LHCN-M2 (cell line): ENCODE measurements at regions not wholly inside any gene's neighbourhood (a gene's known extent, or its start where the extent isn't known, plus 50 kb on each side); places are given as distances from the start of the nearest gene placed in this dataset.
A peak's percentile ranks its signal among the peaks of the same experiment; 100 is the strongest.

Experiments used
- DNase-seq: peaks from one replicate; pipeline ENCODE4 v3.0.0-alpha.2; 2012; ENCODE audit warnings: low read depth

DNA sequence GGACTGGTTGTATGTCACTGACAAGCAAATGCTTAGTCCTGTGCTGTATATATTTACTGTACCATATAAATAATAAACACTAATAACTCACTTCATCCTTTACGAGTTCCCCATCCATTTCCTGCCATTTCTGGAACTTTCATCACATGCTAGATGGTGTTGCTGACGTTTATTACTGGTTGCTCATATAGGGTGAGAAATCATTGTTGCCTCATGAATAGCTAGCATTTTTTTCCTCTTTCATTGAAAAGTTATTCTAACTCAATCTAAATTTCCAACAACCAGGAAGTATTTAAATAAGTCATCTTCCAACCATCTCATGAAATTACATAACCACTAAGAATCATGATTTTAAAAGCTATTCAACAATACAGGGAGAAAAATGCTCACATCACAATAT lies 88.6 kb upstream of the RCN1 start:
- DNase-seq = no peak

DNA sequence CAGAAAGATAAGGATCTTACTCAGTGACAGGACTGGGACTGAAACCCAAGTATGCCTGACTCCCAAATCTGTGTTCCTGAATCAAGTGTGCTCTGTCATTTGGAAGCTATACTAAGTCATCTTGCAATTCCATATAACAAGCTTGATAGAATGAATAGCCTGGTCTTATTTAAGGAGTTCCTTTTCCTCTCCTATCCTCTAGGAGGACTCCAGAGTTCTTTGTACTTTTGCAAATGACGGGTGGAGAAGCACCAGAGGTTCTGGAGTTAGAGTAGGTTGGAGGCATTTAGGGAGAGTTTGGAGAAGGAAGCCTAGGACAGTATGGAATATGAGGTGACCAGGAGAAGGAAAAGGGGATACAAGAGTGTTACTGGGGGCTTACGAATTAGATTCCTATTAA lies 92.9 kb upstream of the RCN1 start:
- no peak for DNase-seq

DNA sequence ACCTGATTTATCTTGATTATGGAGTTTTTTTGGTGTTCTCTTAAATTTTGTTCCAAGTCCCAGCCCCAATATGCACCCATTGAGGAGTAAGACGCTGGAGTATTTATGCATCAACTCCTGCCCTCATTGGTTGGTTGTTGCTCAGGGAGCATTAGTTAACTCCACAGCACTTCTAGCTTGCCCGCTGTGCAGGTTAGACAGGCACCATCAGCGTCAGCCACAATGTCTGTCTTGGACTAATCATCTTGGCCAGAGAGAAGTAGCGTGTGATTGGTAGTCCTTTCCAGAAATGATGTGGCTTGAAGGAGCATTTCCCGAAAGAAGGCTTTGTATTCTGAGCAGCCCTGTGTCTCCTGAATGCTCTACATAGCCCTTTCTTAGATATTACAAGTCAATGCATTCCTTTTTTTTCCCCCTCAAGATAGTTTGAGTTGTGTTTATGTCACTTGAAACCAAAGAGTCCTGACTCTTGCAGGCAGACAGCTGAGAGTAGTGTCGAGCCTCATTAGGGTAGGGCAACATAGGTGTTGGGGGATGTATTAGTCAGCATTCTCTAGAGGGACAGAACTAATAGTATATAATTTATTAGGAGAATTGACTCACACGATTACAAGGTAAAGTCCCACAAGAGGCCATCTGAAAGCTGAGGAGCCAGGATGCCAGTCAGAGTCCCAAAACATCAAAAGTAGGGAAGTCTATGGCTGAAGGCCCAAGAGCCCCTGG lies 94.6 kb upstream of the RCN1 start:
- no peak for DNase-seq

DNA sequence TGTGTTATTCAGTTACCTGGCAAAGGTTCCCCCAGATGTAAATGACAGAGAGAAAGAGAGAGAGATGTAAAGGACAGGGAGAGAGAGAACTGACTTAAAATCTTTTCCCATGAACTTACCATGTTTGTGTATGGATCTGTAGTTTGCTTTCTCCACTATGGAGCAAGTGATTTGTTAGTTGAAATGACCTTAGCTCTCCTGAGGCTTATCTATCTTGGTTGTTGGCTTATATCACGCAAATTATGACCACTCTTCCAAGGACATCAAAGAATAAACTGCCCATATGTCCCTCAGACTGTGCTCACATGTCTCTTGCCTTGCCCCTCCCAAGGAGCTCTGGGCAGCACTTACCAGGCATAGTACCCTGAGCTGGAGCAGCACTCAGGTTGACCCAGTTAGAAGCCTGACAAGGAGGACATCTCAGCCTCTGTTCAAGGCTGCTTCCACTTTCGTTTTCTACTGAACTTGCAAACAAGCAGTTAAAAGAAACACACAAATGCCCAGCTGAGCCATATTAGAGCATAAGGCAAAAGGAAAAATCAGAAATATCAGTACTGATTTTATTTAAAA lies 95.3 kb upstream of the RCN1 start:
- peak; percentile 28 for DNase-seq

DNA sequence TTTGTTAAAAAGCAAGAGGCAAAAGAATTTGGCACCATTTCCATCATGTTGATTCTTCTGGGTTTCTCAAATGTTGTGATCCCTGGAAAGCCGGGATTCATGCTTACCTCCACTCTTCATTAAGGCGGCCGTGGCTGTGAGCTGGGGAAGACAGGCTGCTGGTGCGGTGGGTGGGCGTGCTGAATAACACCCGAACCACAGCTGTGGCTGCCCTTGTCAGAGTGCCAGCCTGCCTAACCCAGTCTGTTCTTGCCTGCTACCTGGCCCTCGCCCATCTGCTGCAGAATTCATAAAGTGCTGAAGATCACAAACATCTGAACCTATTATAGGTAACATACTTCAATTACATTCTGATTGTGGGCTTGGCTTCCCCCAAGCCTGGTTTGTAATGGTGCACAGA lies 95.8 kb upstream of the RCN1 start:
- no peak for DNase-seq

DNA sequence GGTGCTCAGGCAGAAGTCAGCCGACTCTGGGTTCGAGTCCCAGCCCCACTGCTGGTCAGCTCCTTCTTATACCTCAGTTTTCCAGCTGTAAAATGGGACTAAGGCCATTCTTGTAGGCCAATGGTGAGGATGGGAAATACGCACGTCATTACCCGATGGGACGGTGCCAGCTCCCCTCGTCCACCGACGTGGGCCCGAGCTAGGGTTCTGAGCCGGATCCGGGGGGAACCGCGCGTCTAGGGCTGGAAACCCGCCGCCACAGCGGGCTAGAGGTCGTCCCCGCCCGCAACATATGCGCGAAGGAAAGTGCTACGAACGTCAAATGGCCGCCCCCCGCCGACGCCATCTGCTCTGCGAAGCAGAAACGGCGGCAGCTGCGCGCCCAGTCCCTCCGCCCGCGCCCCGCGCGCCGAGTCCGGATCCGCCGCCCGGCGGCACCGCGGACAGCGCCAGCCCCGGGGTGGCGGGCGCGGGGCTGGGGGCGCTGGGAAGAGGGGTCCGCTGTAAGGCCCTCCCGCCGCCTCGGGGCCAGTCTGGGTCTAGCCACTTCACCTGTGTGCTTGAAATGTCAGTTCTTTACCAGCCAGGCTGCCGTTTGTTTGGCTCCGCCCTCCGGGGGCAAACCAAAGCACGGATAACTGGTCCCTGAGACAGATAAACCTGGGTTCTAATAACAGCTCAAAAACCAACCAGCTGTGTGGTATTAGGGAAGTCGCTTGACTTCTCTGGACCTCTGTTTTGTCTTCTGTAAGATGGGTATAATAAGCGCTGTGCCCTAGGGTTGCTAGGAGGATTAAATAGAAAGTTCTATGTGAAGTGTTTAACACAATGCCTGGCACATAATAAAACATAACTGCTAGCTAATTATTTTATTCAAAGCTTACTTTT lies 103.5 kb upstream of the RCN1 start:
- no peak for DNase-seq

DNA sequence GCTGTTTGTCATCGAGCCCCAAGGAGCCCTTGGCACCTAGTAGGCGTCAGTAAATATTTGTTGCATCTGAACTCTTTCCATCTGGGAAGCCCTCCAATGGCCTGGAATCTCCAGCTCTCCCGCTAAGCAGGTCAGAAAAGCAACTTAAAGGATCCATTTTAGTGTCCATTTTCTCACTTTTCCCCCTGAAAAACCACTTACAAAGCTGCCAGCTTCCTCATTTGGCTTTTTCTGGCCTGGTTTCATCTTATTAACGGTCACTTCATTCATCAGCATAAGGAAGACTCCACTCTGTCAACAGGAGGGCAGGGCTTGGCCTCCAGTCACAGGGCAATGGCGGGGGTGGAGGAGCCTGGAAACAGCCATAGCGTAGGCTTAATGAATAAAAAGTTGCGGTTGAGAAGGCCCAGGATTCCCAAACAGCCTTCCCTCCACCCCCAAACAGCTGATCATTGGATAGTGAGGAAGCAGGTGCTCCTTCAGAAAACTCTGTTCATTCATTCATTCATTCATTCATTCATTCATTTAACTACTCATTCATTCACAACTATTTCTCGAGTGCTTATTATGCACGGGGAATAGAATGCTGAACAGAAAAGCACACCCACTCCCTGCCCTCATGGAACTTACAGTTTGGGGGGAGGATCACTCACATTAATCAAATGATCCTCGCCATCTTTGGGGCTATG lies 104.5 kb upstream of the RCN1 start:
- no peak for DNase-seq

DNA sequence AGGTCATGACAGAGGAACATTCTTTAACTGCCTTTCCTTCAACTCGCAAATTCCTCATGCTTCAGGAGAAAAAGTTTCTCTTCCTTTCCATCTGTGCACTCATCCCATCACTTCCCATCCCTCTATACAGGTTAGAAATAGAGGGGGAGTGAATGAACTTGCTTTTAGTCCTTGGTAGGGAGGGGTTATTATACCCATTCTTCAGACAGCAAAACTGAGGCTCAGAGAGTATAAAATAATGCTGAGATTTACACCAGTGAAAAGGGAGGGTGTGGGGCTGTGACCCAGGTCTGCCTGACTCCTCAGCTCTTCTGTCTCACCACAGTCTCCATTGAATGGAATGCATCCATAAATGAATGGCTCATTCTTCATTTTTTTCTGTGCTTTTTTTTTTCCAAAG lies 109.4 kb upstream of the RCN1 start:
- no peak for DNase-seq

DNA sequence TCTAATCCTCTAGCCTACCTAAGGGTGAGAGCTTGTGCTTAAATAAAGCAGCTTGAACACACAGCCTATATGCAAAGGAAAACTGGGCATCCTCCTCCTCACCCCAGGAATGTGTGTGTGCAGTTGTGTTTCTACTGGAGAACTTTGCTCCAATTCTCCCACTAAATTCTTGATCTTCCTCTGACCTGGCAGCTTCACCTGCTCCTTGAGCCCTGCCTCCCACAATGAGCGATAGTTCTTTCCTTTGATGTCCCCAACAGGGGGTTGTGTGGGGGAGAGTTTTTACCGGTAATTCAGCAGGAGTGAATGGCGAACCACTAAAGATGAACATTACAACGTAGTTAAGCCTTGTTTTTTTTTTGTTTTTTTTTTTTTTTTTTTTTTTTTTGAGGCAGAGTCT lies 113.5 kb upstream of the RCN1 start:
- DNase-seq = no peak

DNA sequence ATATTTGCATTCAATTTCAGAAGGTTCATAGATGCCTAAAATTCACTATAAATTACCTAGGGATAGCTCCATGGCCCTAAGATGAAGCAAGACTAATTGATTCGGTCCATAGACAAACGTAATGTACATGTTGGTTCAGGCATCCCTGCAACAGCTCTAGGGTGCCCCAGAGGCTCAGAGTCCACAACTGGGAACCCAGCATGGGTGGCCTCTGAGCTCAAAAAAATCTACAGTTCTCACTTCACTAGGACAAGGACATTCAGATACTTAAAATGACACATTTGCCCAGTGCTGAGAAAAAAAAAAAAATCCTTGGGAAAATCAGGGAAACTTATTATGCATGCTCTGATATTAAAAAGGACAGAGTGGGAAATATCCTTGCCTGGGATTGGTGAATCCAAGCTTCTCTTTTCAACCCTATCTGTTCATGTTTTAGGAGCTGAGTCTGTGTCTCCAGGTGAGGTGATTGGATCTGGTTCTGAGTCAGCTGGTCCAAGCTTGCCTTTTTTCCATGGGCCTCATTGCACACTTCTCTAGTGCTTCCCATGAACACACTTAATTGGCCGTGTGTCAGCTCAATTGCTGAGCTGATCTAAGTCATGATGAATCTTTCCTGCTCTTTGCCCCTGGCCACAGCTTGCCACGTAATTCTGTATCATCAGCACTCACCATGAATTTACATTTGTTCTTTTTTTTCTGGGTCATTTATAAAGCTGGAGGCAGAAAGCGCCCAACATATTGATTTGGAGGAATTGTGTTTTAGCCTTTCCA lies 116.3 kb upstream of the RCN1 start:
- DNase-seq = peak; percentile 90

DNA sequence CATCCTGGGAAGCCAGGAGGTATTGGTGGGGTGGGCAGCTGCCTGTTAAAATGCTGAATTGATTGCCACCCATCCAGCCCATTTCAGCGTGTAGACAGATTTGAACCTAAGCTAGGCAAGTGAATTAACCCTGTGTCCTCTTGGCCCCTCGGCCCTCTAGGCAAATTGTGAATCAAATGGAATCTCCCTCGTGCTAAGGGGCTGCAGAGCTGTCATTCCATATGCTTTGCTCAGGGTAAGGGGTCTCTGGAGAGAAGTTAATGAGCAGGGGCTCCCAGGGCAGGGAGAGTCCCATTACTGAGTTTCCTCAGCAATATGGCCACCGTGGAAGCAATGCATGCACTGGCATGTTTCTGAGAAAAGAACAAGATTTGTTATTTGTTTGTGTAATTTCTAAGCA lies 117.7 kb upstream of the RCN1 start:
- DNase-seq = no peak

DNA sequence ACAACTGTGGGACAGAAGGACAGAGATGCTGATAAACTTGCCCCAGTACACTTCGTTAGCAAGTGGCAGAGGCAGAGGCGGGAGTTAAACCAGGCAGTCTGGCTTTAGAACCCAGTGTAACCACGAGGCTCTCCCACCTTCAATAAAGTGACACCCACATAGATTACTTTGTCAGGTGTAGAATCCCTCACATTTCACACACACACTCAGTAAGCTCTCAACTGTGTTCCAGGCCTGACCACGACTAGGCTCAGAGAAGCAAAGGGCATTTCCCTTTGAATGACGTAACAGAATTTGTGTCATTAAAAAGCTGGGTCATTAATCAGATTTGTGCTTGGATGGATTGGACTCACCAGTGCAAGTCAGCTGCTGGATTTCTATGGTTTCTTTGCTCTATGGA lies 118.3 kb upstream of the RCN1 start:
- peak; percentile 10 for DNase-seq

DNA sequence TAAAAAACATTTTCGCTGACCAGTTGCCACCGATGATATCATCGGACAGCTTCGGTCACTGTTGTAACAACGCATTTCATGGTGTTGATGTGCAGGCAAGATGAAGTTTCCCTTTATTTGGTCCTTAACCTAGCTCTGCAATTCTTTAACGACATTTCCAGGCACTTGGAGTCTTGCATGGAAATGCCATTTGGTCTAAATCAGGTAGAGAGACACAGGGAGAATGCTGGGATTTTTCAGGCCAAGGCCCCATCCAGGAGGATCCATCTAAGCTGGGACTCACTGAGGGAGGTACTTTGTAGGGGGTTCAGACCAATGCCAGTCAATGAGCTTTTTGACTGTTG lies 121.5 kb upstream of the RCN1 start:
- no peak for DNase-seq

DNA sequence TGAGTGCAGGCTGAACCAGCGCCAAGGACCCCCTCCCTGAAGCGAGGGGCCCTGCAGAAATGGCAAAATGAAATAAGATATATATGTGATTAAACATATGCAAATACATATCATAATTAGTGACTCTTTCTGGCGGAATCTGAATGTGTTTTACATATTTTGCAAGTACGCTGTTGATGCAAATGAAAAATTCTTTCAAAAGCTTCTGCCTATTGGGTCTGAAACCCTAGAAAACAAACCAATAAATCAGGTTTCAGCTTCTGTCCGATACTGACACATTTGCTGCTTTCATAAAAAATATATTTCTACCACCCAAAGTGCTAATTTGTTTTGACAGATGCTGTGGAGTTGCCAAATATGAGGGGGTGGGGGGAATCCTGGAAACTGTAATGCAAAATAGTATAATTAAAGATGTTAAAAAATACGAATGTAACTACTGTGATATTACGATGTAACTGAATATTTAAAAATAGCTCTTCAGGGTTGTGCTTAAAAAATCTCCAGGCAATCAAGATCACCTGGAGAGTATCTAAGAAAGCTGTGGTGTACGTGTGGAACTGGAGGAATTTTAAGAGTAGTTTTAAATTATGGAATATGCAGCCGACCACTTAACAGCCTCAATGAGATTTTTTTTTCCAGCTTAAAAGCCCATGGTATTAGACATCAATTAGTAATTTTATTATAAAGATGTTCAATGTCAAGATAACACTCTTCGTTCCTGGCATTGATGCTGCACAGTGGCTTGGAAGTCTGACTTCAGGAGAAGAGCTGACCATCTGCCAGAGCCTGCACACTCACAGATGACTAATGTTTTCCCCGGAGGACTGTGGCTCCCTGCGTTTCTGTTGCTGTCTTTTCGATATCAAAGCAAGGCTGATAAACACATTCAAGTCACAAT lies 122.2 kb upstream of the RCN1 start:
- peak; percentile 90 for DNase-seq

DNA sequence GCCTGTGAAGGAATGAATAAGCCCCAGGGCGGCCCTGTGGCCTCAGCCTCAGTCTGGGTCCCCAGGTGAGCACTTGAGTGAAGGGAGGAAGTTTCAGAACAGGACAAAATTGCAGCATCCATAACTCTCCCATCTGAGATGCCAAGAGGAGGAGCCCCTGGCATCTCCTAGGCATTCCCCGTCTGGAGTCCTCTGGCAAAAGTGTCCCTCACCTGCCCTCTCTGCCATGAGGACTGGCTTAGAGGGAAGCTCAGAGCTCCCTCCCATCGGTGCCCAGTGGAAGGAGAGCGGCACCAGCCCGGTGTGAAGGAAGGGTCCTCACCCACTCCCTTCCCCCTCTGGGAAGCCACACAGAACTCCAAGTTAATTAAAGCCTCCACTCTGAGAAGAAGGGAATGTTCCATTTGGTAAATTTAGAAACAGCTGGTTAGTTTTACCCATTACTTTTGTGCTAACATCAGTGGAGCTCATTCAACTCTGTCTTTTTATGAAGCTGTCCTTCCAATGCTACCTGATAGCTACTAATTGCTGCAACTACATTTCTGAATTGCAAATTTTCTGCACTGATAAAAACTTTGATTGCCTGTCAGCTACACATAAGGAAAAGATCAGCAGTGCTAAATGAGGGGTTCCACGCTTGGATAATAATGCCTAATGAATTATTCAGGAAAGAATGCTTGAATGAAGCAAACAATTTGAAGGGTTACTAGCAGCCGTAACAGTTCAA lies 123.3 kb upstream of the RCN1 start:
- no peak for DNase-seq

DNA sequence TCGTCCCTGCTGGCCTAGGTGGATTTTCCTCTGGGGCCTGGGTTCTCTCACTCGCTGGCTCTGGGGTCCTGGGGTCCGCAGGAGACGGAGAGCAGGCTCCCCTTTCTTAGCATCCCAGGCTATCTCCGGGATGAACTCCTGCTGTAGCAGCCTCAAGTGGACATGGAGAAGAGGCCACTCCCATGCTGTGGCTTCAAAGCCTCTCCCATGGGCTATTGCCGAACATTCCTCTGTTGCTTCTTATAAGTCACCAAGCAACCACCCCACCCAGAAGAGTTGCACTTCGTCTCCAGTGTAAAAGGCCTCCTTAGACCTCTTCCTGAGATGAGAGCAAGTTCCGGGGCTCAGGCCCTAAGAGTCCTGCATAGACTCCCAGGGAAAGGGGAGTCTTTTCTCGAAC lies 124.0 kb upstream of the RCN1 start:
- no peak for DNase-seq

DNA sequence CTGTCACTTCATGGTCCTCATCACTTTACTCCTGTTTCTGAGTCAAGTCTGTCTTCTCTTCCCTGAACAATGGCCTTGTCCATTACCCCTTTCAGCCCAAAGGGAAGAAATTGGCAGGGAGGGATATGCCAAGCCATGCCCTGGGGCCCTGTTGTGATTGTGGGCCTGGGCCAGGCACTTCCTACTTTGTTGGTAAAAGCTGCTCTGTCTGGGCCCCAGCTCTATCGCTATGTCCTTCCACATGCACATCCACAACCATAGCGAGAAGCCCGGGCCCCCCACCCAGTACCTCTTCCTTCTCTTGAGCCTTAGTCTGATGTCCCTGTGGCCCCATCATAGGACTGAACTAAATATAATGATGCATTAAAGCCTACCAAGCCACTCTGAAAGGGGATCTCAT lies 126.7 kb upstream of the RCN1 start:
- DNase-seq = no peak

DNA sequence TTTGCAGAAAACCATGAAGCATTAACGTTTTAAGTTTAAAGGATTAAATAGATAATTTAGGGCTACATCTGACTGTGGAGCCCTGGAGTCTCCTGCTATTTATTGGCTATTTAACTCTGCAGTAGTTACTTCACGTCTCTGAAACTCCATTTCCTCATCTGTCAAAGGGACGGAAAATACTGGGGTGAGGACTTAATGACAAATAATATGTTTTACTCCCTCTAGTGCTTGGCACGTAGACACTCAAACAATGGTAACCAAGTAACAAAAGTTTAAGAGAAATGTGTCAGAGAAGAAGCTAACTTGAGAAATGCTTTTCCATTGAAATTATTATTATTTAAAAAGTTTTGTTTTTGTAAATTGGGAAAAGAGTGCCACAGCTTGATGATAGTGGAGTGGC lies 130.7 kb upstream of the RCN1 start:
- DNase-seq = no peak

DNA sequence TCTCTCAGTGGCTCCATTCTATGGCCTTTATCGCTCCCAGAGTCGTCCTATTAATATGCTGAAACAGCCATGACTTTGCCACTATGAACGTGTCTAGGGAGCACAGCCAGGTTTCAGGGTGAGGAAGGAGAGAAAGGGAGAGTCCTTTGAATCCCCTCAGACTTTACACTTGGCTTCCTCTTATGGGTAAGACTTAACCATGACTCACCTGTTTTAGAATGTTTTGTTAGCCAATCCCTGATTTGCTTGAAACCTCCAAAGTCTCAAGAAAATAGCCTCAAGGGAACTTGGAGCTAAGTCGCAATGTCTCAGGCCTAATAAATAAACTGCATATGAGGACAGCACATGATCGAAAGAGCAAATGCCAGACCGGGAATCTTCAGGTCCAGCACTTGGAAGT lies 131.2 kb upstream of the RCN1 start:
- DNase-seq = no peak
